ENCODE measurements at regions not wholly inside any gene's neighbourhood (a gene's known extent, or its start where the extent isn't known, plus 50 kb on each side); places are given as distances from the start of the nearest gene placed in this dataset.

- H3K27me3 Mint-ChIP-seq = peaks cover 2% of the 10 kb centered on the region
- peaks cover 9% of the 10 kb centered on the region for H3K4me1 Mint-ChIP-seq
- POLR2A ChIA-PET = no interaction called here
- CTCF ChIA-PET = no interaction called here
- no peak overlapping the region for H3K27ac Mint-ChIP-seq
- DNase-seq = peak; percentile 49
- H3K36me3 Mint-ChIP-seq (ENCODE audit: low read depth) = no peaks in the 10 kb centered on the region
- no peak overlapping the region for H3K4me3 Mint-ChIP-seq
- H3K9me3 Mint-ChIP-seq = no peaks in the 10 kb centered on the region
Observed at GRCh38 chr1:213852107-213852506, 135.7 kb upstream of the PROX1 start.

GRCh38 chr1:213858581-213858980 is 129.2 kb upstream of the PROX1 start:
- DNase-seq = no peak
- Mint-ChIP-seq H3K36me3 (ENCODE audit: low read depth) (no peaks in the 10 kb centered on the region), H3K4me3 (no peak overlapping the region), H3K27me3 (peaks cover 2% of the 10 kb centered on the region), H3K9me3 (no peaks in the 10 kb centered on the region), H3K27ac (no peak overlapping the region), H3K4me1 (peaks cover 4% of the 10 kb centered on the region)
- ChIA-PET CTCF (no interaction called here), POLR2A (no interaction called here)

GRCh38 chr1:213861841-213862240 is 125.9 kb upstream of the PROX1 start:
- Mint-ChIP-seq H3K4me1 (no peaks in the 10 kb centered on the region), H3K9me3 (no peaks in the 10 kb centered on the region), H3K27me3 (peaks cover 2% of the 10 kb centered on the region), H3K36me3 (ENCODE audit: low read depth) (no peaks in the 10 kb centered on the region), H3K27ac (no peak overlapping the region), H3K4me3 (no peak overlapping the region)
- ChIA-PET CTCF (no interaction called here), POLR2A (no interaction called here)
- DNase-seq = no peak

- POLR2A ChIA-PET = no interaction called here
- no peaks in the 10 kb centered on the region for H3K36me3 Mint-ChIP-seq (ENCODE audit: low read depth)
- no peaks in the 10 kb centered on the region for H3K4me1 Mint-ChIP-seq
- peaks cover 2% of the 10 kb centered on the region for H3K27me3 Mint-ChIP-seq
- H3K4me3 Mint-ChIP-seq = no peak overlapping the region
- H3K9me3 Mint-ChIP-seq = no peaks in the 10 kb centered on the region
- H3K27ac Mint-ChIP-seq = no peak overlapping the region
- DNase-seq = no peak
- CTCF ChIA-PET = no interaction called here
Observed at GRCh38 chr1:213864091-213864490, 123.7 kb upstream of the PROX1 start.

- CTCF ChIA-PET = no interaction called here
- POLR2A ChIA-PET = no interaction called here
- DNase-seq = no peak
- Mint-ChIP-seq H3K27ac (no peak overlapping the region), H3K4me1 (peaks cover 20% of the 10 kb centered on the region), H3K4me3 (no peak overlapping the region), H3K9me3 (no peaks in the 10 kb centered on the region), H3K36me3 (ENCODE audit: low read depth) (no peaks in the 10 kb centered on the region), H3K27me3 (no peaks in the 10 kb centered on the region)
Observed at GRCh38 chr1:213868482-213868881, 119.3 kb upstream of the PROX1 start.

GRCh38 chr1:213871179-213871578 is 116.6 kb upstream of the PROX1 start:
- ChIA-PET POLR2A (no interaction called here), CTCF (no interaction called here)
- no peak for DNase-seq
- no peak overlapping the region for H3K27ac Mint-ChIP-seq
- no peaks in the 10 kb centered on the region for H3K9me3 Mint-ChIP-seq
- no peaks in the 10 kb centered on the region for H3K27me3 Mint-ChIP-seq
- H3K36me3 Mint-ChIP-seq (ENCODE audit: low read depth) = no peaks in the 10 kb centered on the region
- peaks cover 20% of the 10 kb centered on the region for H3K4me1 Mint-ChIP-seq
- no peak overlapping the region for H3K4me3 Mint-ChIP-seq

- ChIA-PET CTCF (no interaction called here), POLR2A (no interaction called here)
- Mint-ChIP-seq H3K36me3 (ENCODE audit: low read depth) (no peaks in the 10 kb centered on the region), H3K4me3 (no peak overlapping the region), H3K27ac (no peak overlapping the region), H3K9me3 (no peaks in the 10 kb centered on the region), H3K27me3 (no peaks in the 10 kb centered on the region), H3K4me1 (peaks cover 22% of the 10 kb centered on the region)
- no peak for DNase-seq
Observed at GRCh38 chr1:213874789-213875188, 113.0 kb upstream of the PROX1 start.

- DNase-seq = no peak
- POLR2A ChIA-PET = no interaction called here
Observed at GRCh38 chr1:213876531-213876930, 111.2 kb upstream of the PROX1 start.

GRCh38 chr1:213883618-213884017 is 104.2 kb upstream of the PROX1 start:
- ChIA-PET CTCF (no interaction called here), POLR2A (no interaction called here)
- no peaks in the 10 kb centered on the region for H3K36me3 Mint-ChIP-seq (ENCODE audit: low read depth)
- no peak for DNase-seq
- H3K4me1 Mint-ChIP-seq = peaks cover 6% of the 10 kb centered on the region
- H3K27ac Mint-ChIP-seq = no peak overlapping the region
- no peaks in the 10 kb centered on the region for H3K27me3 Mint-ChIP-seq
- no peak overlapping the region for H3K4me3 Mint-ChIP-seq
- no peaks in the 10 kb centered on the region for H3K9me3 Mint-ChIP-seq

More at GRCh38 chr1:213876531-213876930, 111.2 kb upstream of the PROX1 start:
- Mint-ChIP-seq H3K27me3 (no peaks in the 10 kb centered on the region), H3K4me1 (peaks cover 8% of the 10 kb centered on the region), H3K9me3 (no peaks in the 10 kb centered on the region), H3K4me3 (no peak overlapping the region), H3K36me3 (ENCODE audit: low read depth) (no peaks in the 10 kb centered on the region), H3K27ac (no peak overlapping the region)
- CTCF ChIA-PET = no interaction called here

GRCh38 chr1:213884402-213884801 is 103.4 kb upstream of the PROX1 start:
- Mint-ChIP-seq H3K4me1 (peaks cover 6% of the 10 kb centered on the region), H3K9me3 (no peaks in the 10 kb centered on the region), H3K27me3 (no peaks in the 10 kb centered on the region), H3K36me3 (ENCODE audit: low read depth) (no peaks in the 10 kb centered on the region), H3K4me3 (no peak overlapping the region), H3K27ac (no peak overlapping the region)
- ChIA-PET POLR2A (no interaction called here), CTCF (no interaction called here)
- no peak for DNase-seq

GRCh38 chr1:213884942-213885341 is 102.8 kb upstream of the PROX1 start:
- POLR2A ChIA-PET = no interaction called here
- no peaks in the 10 kb centered on the region for H3K27me3 Mint-ChIP-seq
- no peaks in the 10 kb centered on the region for H3K36me3 Mint-ChIP-seq (ENCODE audit: low read depth)
- no peak overlapping the region for H3K4me3 Mint-ChIP-seq
- H3K4me1 Mint-ChIP-seq = peaks cover 6% of the 10 kb centered on the region
- DNase-seq = no peak
- no peak overlapping the region for H3K27ac Mint-ChIP-seq
- CTCF ChIA-PET = no interaction called here
- no peaks in the 10 kb centered on the region for H3K9me3 Mint-ChIP-seq

GRCh38 chr1:213887842-213888241 is 99.9 kb upstream of the PROX1 start:
- H3K36me3 Mint-ChIP-seq (ENCODE audit: low read depth) = no peaks in the 10 kb centered on the region
- no peaks in the 10 kb centered on the region for H3K27me3 Mint-ChIP-seq
- POLR2A ChIA-PET = no interaction called here
- H3K4me3 Mint-ChIP-seq = no peak overlapping the region
- peaks cover 6% of the 10 kb centered on the region for H3K4me1 Mint-ChIP-seq
- H3K9me3 Mint-ChIP-seq = no peaks in the 10 kb centered on the region
- CTCF ChIA-PET = no interaction called here
- no peak for DNase-seq
- H3K27ac Mint-ChIP-seq = no peak overlapping the region

GRCh38 chr1:213891989-213892902 is 95.5 kb upstream of the PROX1 start:
- H3K4me1 Mint-ChIP-seq = no peaks in the 10 kb centered on the region
- no peak for DNase-seq
- H3K36me3 Mint-ChIP-seq (ENCODE audit: low read depth) = no peaks in the 10 kb centered on the region
- no peaks in the 10 kb centered on the region for H3K27me3 Mint-ChIP-seq
- POLR2A ChIA-PET = no interaction called here
- CTCF ChIA-PET = no interaction called here
- no peaks in the 10 kb centered on the region for H3K9me3 Mint-ChIP-seq
- no peak overlapping the region for H3K27ac Mint-ChIP-seq
- H3K4me3 Mint-ChIP-seq = no peak overlapping the region

- Mint-ChIP-seq H3K4me3 (no peak overlapping the region), H3K4me1 (no peaks in the 10 kb centered on the region), H3K9me3 (no peaks in the 10 kb centered on the region), H3K36me3 (ENCODE audit: low read depth) (no peaks in the 10 kb centered on the region), H3K27ac (no peak overlapping the region), H3K27me3 (no peaks in the 10 kb centered on the region)
- no peak for DNase-seq
- ChIA-PET POLR2A (no interaction called here), CTCF (no interaction called here)
Observed at GRCh38 chr1:213898684-213899083, 89.1 kb upstream of the PROX1 start.

Measured in activated CD4-positive, alpha-beta T cell treated with anti-CD3 and anti-CD28 coated beads, Interleukin-2, amount 10 ng/mL, durations not matched to agents 7 days and 5 days (primary cell).